GM20431 (cell line): ENCODE measurements at regions not wholly inside any gene's neighbourhood (a gene's known extent, or its start where the extent isn't known, plus 50 kb on each side); places are given as distances from the start of the nearest gene placed in this dataset.
"Not testable (repeated sequence)": the region's sequence is repeated elsewhere in the genome, so short reads cannot be mapped to it uniquely, and the experiment has no call there.

ENCODE experiments used
- in situ Hi-C: fragments of 300-500 bp; cut with MseI, MboI; formaldehyde crosslinking; loops from one replicate; pipeline ENCODE4 v1.15.0; 2020; ENCODE audit warnings: low sequenced_read_pairs; ENCODE audit not compliant: unreplicated experiment

DNA sequence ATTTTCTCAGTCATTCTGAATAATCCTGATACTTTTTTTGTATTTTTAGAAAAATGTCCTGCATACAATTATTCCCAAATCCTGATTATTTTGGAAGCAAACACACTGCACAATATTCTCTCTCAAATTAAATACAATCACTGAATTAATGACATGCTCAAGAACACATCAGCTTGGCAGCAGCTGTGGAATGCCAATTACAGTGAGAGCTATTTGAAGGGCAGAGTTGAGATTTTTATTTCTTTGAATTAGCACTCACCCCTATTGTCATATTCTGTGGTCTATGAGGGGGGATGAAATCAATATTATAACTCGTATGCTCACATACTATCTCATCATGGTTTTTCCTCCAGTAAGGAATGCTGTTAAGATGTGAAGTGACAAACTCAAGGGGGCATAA, 312.2 kb downstream of the CNTN3 start:
- in situ Hi-C loops, result no loop called here

DNA sequence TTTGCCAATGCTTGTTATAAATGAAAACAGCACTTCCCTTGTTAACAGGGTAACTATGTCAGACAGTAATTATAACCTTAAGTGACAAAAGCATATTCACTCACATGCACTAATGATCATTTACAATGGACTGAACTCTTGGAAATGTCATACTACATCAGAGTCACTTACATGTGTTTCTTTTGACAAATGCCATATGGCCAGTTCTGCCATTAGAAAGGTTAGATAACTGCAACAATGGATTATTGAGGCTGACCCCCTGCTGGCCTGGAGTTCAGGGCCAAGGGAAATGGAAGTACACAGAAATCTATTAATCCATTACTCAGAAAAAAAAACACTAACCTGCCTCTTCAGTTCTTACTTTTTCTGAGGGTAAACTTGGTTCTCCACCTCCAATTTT, 313.4 kb downstream of the CNTN3 start:
- in situ Hi-C loops, result no loop called here

DNA sequence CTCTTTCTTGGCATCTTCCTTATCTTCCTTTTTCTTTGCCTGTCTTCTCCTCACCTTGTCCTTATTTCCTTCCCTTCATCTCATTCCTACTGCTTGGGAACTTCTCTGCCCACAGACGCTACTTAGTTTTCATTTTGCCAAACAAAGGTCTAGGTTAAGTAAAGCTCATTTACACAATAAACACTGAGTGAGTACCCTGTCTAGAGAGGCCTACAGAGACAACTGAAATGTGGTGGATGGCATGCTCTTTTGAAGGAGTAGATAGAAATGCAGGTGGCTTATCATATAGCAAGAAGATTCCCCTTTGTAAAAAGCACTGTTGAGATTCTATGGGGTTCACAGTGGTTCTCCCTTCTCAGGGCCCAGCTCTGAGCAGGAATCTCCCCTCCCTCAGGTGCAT, 319.0 kb downstream of the CNTN3 start:
- in situ Hi-C loops, result no loop called here

DNA sequence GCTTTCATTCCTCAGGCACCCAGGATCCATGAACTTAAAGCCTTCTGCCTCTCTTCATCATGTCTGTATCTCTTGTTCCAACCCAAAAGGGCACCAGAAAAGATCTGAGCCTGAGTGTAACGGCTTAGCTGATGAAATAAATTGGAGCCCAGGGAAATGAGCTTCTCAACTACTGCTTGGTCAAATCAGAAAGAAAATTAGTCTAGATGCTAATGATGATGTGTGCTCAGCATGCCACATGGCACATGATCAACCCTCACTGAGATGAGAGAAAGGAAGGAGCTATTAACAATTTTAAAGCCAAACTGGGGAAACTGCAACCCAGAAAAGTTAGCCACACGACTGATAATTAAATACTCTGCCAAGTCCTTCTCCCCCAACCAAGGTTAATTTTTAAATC, 325.7 kb downstream of the CNTN3 start:
- in situ Hi-C loops, result no loop called here

DNA sequence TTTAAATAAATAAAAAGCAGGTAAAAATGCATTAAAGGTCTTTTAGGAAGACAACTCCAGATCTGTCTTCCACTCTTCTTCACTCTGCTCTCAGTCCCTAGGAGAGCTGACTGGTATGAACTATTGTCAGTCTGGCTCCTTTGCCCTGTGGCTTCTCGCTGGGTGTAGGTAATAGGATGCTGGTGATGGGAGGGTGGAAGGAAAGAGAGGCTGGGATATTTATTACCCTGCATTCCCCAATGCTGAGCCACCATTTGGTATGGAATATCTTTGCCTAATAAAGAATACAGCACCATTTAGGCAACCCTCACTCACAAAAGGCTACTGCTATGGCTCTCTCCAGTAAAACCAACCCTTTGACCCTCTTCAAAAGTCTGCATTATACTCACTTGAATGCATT, 326.9 kb downstream of the CNTN3 start:
- in situ Hi-C loops, result no loop called here

DNA sequence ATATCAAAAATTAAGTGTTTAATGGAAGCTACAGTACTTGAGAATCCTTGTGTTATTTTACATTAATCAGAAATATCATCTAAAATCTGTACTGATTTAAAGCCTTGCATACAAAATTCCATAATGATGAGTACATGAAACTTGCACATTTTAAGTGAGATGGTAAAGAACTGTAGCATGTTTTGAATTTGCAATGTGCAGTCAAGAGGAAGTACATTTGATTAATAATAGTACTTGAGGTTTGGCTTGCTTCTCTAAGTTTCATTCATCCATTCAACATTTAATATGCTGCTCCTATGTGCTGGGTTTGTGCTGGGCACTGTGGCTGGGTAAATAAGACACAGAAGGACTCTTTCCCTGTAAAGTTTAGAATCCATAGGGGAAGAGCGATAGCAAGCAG, 332.3 kb downstream of the CNTN3 start:
- in situ Hi-C loops, result no loop called here

DNA sequence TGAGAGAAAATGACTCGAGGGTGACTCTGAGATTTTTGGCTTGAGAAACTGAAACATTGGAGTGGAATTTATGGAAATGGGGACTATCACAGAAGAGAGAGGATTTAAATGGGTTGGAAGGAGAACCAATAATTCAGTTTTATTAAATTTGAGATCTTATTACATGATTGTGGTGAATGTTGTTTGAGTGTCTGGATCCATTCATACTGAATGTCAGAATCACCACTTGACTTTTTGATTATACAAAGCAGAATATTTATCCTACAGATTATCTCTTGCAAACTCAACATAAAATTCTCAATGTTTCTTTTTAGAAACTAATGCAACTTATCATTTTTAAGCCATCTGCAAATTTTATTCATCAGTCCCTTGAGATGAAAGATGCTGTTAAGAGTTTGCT, 332.8 kb downstream of the CNTN3 start:
- in situ Hi-C loops, result no loop called here

DNA sequence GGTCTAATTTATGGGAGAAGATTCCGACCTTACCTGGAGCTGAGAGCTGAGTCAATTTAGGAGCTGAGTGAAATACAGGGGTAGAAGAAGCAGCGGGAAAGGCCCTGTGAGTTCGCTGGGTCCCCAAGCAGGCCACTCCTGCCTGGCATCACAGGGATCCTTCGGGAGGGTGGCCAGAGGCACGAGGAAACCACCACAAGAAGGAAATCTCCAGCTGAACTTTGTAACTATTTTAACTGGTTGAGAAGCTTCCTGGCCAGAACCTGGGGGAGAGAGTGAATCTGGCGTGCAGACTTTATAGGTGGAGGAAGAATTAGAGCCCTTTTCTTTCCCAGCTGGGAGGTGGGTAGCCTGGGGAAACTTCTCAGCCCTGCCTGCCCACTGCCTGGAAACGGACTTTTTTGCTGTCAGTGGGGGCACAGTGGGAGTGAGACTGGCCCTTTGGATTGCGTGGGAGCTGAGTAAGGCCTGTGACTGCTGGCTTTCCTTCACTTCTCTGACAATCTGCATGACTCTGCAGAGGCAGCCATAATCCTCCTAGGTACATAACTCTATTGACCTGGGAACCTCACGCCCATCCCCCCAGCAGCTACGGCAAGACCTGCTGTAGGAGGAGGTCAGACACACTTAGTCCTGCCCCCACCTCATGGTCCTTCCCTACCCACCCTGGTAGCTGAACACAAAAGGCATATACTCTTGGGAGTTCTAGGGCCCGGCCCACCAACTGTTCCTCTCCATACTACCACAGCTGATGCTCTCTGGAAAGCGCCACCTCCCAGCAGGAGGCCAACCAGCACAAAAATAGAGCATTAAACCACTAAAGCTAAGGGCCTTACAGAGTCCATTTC, 340.7 kb downstream of the CNTN3 start:
- in situ Hi-C loops, result no loop called here

DNA sequence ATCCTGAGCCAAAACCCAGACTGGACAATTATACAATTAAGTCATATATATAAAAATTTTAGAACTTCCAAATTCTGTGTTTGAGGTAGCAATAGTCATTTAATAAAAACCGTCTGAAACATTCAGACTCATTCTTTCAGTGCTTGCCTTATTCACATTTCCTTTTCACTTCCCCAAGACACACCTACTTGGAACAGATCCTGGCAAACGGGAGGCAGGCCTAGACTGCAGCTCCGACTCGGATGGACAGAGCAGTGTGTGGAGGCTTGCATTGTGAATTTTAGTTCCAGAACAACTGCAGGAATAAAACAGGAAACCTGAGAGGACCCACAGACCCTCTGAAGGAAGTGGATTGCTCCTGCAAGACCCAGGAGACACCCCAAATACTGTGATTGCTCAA, 341.4 kb downstream of the CNTN3 start:
- in situ Hi-C loops, result no loop called here

DNA sequence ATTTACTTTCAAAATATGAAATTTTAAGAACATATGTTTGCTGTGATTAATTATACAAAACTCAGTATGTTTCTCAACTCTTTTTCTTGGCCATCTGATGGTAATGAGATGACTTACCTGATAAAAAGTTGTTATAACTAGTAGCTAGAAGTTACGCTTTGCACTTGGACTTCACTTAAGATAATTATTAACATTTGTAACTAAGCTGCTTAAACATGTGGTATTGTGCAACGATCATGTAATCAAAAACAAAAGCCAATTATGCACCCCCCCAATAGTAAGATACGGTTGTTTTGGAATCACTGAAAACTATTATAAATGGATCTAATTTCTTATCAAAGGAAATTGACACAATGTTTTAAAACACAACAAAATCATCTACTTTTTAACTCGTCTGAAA, 342.9 kb downstream of the CNTN3 start:
- in situ Hi-C loops, result no loop called here

DNA sequence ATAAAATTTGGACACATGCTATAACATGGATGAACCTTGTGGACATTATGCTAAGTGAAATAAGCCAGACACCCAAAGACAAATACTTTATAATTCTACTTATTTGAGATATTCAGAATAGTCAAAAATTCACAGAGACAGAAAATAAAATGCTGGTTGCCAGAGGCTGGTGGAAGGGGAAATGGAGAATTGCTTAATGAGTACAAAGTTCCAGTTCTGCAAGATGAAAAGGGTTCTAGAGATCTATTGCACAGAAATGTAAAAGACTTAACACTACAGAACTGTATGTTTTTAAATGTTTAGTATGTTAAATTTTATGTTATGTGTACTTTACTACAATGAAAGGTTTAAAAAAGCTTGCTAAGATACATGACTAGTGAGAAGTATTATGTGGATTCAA, 344.8 kb downstream of the CNTN3 start:
- in situ Hi-C loops, result no loop called here

DNA sequence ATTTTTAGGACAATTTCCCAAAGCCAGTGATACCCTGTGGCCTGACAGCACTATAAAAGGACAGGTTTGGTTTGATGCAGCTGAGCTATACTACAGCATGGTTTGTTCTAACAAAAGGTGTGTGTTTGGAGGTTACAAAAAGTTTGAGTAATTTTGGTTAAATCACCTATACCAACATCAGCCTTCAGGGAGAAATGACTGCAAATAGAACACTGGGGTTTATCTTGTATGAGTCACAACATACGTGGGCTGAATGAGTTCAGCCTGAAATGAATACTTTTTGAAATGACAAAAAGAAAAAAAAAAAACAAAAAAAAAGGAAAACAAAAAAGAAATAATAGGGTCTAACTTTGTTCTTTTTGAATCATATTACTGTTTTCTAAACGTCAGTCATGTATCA, 345.7 kb downstream of the CNTN3 start:
- in situ Hi-C loops, result no loop called here

DNA sequence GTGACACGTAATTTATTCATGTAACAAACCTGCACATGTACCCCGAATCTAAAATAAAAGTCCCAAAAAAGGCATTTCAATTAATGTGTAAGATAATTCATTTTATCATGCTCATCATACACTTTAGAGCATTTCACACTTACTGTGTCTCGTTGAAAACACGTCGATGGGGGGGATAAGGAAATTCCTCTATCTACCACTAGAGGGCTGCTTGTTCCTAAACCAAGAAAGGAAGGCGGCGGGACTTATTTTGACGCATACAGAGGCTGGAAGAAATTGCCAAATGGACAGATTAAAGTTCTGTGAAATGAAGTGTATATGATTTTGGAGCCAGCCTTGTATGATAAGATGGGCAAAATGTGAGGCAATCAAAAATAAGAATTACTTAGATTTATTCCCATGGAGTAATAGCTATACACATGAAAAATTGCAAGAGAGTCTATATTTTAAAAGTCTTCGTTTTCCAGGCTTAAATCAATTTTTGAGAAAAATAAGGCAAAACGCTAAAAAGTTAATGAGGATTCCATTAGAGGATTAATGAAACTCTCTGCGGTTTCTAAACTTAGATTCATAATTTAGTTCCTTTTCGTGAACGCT, 346.8 kb downstream of the CNTN3 start:
- in situ Hi-C loops, result no loop called here

DNA sequence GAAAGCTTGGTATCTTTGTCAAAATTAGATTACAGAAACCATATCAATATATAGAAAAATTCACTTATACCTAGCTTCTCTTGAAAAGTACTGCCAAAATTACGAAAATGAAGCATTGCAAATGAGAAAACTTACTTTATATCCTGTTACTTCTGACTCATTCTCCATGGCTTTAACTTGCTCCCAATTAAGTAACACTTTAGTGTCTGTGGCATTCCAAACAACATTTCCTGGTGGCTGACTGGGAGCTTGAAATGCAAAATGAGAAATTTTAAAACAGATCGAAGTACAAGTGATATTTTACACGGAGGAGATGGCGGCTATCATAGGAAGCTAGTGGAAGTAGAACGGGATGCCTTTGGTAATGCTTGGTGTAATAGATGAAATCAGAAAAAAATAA, 347.3 kb downstream of the CNTN3 start:
- in situ Hi-C loops, result no loop called here

DNA sequence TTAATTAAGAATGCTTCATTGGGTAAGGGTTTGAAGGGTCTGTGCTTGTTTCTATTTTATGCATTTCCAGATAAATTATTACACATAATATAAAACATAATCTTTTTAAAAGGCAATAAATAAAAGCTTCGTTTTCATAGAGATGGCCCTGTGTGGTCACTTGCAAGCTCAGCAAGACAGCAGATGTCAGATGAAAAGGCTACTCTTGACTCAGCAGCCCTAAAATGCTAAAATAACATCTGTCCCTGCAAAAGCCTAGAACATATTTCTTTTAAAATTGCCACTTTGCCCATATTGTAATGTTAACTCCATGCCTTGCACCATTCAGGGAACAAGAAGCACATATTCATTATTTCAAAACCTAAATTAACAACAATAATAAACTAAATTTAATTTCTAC, 349.4 kb downstream of the CNTN3 start:
- in situ Hi-C loops, result no loop called here

DNA sequence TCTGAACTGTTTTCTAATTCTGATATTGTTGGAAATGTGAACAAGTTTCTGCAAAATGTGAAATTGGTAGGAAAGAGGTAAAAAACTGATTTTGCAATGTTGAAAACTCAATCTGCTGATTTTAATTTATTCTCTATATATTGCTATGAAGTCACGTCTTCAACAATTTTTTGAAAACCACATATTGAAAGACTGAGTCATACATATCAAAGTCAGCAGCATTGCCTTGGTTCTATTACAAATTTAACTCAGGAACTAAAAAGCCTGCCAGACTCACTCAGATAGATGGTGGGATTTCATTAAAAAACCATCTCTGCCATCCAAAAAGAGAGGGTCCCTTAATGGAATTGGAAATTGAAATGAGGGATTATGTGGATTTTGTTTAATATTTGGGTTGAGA, 351.4 kb downstream of the CNTN3 start:
- in situ Hi-C loops, result no loop called here

DNA sequence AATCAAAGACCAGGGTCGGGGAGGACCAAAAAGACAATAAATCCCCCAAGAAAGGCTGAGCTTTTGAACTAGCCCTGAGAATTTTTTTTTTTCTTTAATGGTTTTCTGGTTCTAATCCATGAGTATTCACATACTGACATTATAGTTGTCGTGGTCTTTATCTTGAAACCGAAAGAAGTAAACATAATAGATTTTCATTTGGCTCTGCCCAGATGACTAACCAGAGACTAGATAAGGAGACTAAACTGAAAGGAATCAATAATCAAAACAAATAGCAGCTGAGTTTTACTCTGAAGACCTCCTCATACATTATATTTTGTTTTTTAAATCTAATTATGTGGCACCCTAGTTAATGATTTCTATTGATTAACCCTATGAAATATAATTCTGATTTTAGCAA, 381.4 kb downstream of the CNTN3 start:
- in situ Hi-C loops, result no loop called here

DNA sequence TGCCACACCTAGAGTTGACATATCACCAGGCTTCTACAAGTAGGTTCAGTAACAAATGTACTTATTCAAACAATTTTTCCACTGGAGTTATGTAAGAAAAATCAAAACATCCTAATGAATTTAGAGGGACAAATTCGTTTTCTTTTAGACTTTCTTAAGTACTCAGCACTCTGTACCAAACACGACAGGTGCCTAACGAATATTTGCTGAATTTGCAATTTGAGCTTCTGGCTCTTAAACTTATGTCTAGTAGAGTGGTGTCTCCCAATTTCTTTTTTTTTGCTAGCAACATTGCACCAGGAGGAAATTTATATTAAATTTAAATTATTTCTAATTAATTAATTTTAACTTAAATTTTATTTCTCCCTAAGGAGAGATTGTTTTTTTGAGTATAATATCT, 397.0 kb downstream of the CNTN3 start:
- in situ Hi-C loops, result no loop called here

DNA sequence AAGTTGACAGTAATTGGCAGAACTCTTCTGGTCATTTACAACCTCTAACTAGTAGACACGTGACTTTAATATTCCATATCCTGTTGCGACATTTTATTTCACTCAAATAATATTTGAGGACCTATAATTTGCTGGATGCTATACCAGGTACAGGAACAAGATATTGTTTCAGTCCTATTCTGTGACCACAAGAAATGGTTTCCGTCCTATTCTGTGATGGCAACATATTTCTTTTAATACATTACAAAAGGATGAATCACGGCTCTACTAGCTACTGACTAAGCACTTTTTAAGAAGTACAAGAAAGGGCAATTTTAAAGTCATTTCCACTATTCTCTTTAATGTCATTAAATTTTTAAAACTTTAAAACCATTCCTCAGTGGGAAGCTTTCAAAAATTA, 400.2 kb downstream of the CNTN3 start:
- in situ Hi-C loops, result no loop called here

DNA sequence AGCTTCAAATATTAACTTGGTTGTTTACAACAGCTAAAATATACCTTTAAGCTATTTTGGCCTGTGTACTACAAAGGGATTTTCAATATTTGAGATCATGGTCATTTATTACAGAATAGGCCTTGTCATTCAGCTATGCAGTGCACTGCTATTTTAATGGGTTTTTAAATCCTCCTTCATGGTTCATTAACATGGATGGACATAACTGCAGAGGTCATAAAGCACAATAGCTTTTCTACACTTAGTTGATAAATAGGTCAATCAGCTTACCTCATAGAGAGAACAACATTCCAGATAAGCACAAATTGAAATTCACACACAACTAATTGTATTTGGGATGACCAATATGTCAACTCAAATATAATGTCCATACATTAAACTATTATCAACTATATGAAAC, 403.7 kb downstream of the CNTN3 start:
- in situ Hi-C loops, result no loop called here

DNA sequence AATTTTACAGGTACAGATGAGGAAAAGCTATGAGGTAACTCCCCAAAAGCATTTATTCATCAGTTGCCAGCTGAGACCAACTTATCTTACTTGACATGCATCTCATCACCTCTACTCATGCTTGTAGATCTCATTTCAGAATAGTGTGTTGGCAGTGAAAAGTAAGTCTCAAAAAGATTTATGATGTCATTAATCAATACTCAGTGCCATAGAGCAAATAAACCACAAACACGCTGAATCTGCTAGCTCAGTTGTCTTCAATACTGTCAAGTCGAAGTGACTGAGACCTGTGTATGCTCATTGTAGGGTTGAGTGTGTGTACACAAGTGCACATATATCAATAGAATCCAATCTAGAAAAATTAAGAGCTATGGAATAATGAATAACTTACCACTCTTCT, 413.5 kb downstream of the CNTN3 start:
- in situ Hi-C loops, result no loop called here

DNA sequence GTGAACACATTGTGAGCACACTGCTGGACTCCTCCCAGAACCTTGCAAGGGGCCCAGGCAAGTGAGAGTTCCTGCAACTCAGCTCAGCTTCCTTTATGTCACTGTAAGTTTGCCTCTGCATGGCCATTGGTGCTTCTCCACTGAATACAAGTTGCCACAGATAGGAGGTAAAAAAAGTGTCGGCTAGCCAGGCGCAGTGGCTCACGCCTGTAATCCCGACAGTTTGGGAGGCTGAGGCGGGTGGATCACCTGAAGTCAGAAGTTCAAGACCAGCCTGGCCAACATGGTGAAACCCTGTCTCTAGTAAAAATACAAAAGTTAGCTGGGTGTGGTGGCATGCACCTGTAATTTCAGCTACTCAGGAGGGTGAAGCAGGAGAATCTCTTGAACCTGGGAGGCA, 435.8 kb downstream of the CNTN3 start:
- in situ Hi-C loops, result not testable (repeated sequence)
